ENCODE measurements at regions not wholly inside any gene's neighbourhood (a gene's known extent, or its start where the extent isn't known, plus 50 kb on each side); places are given as distances from the start of the nearest gene placed in this dataset.
A peak's percentile ranks its signal among the peaks of the same experiment; 100 is the strongest.
"Not testable (repeated sequence)": the region's sequence is repeated elsewhere in the genome, so short reads cannot be mapped to it uniquely, and the experiment has no call there.

DNA sequence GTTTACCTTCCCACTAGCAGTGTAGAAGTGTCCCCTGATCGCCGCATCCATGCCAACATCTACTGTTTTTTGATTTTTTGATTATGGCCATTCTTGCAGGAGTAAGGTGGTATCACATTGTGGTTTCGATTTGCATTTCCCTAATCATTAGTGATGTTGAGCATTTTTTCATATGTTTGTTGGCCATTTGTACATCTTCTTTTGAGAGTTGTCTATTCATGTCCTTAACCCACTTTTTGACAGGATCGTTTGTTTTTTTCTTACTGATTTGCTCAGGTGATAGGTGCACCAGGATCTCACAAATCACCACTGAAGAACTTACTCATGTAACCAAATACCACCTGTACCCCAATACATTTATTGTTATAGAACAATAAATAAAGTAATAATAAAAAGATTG, 114.5 kb downstream of the GATA6 start:
- not testable (repeated sequence) for DNase-seq

- DNase-seq = no peak
Observed at GRCh38 chr18:22283397-22283796, 114.0 kb downstream of the GATA6 start.

DNA sequence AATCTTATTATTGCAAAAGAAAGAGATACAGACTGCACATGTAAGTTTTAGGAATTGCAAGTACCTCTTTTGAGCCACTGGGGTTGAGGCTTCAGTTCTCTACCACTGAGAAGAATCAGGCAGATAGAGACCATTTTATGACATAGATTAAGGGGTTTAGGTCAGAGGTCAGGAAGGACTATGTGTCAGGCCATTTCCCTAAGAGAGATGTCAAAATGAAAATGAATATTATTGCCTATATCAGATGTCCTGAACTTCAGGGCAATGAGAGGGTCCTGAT, 113.7 kb downstream of the GATA6 start:
- no peak for DNase-seq

DNA sequence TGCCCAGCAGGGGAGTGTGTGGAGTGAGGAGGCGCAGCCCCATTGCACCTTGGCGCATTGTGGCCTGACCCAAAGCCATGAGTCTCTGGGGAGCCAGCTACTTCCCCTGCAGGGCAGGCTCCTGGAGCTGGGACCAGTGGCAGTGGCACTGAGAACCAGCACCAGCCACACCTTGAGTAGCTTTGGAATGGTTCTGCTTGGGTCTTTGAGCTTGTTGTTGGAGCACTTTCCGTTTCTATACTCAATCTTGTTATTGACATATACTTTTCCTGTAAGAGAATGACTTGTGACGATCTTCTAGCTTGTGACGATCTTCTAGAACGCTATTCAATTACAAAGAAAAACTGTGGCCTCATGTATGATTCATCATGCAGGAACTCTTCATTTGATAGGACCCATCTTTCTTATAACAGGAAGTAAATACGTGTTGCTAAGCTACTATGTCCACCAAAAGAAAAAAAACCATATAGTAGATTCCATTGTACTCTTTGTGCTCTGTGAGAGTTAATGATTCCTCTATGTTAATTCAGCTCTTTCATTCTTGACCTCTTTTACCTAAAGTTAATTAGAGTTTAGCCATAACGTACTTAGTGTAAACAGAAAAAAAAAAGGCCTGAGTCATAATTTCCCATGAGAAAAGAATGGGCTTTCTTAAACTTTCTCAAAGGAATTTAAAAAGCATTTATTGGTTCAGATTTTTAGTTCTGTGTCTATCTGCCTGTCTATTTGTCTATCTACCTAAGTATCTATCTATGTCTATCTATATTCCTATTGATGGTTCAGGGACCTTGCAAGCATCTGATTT, 113.1 kb downstream of the GATA6 start:
- DNase-seq = peak; percentile 4

- no peak for DNase-seq
Observed at GRCh38 chr18:22280453-22280750, 111.0 kb downstream of the GATA6 start.

- DNase-seq = no peak
Observed at GRCh38 chr18:22279741-22280452, 110.5 kb downstream of the GATA6 start.

DNA sequence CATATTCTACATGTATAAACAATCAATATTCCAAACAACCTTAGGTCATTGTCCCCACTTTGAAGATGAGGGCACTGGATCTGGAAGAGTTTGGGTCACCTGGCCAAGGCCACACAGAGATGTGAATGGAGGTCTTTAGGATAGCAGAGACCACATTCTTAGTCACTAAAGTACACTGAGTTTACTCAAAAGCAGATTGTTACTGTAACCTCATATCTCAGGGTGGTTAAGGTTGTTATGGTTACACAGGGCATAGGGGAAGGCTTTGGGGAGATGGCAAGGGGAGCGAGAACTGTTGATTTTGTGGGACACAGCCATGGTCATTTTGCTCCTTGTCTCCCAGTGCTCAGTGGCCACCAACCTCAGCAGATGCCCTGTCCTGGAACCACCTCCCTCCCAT, 109.4 kb downstream of the GATA6 start:
- DNase-seq = no peak

DNA sequence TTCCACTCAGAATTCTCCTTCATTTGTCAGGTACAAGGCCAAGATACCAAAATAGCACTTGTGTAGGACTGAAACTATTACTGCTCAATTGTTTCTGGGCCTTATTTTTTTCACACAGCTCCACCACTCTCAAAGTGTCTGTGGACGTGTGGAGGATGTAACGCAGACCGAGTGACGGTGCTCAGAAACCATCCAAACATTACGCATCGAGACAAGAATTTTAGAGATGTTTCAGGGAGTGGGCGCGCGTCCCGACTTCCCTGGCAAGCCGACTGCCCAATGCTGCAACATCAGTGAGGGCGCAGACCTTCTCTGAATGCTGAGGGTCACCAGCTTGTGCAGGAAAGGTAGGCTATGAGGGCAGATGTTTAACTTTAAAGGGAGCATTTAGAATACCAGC, 108.4 kb downstream of the GATA6 start:
- DNase-seq = no peak

GRCh38 chr18:22276334-22276713, 106.9 kb downstream of the GATA6 start:
- no peak for DNase-seq

DNA sequence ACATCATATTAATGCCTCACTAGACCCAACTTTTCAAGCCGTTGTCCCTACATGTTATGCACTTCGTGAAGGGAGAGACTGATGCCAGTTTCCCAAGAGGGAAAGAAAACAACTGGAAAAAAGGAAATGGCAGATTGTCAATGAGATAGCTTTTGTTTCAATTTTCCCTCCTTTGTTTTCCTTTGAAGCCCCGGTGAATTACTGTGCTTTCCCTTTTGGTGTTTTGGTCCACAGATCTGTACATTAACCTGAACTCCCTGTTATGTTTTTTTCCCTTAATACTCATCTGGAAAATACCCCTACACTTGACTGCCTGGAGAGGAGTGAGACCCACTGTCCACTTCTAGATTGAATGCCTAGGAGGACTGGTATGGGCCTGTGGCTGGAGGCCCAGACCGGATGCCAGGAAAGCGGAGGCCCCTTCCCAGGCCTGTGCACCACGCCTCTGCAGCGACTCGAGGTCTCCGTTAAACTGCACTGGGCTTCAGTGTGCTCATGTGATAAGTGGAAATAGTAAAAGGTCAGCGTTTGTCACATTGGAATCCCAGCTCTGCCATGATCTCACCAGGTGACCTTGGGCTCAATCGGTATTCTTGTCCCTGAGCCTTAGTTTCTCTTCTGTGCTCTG, 106.4 kb downstream of the GATA6 start:
- no peak for DNase-seq

- DNase-seq = no peak
Observed at GRCh38 chr18:22273101-22274039, 104.0 kb downstream of the GATA6 start.

DNA sequence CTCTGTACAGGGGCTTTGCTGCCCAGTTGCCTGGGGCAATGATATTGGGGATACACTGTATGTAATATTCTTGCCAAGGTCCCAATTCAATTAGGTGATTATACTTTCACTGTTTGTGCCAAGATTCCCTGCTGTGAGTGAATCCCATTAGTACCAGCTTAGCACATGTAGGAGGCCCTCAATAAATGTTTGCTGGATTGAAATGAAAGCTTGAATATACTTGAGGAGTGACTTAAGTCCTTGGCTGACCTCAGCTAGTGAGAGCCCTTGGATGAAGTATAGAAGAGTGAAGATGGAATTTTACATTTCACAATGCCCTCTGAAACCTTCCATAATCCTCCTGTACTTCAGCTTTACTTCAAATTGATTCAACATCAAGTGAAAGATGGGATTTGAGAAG, 102.9 kb downstream of the GATA6 start:
- DNase-seq = no peak

- DNase-seq = no peak
Observed at GRCh38 chr18:22271030-22271429, 101.6 kb downstream of the GATA6 start.

DNA sequence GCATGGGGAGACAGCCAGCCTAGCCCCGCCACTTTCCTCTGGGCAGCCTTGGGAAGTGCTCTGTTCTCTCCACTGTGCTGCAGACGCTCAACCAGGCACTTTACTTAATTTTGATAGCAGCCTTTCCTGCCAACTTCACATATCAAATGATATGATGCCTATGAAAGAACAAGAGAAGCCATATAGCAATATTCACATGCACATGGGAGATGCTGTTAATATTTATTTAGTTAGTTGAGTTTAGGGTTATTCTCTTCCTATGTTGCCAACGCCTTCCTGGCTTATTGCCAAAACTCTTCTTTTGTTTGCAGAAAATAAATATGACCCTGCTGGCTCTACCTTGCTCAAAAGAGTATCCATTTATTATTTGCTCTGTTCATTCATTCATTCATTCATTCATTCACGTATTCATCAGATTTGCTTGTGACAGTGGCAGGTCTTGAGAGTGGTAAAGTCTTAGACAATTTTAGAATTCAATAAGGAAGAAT, 99.3 kb downstream of the GATA6 start:
- no peak for DNase-seq

DNA sequence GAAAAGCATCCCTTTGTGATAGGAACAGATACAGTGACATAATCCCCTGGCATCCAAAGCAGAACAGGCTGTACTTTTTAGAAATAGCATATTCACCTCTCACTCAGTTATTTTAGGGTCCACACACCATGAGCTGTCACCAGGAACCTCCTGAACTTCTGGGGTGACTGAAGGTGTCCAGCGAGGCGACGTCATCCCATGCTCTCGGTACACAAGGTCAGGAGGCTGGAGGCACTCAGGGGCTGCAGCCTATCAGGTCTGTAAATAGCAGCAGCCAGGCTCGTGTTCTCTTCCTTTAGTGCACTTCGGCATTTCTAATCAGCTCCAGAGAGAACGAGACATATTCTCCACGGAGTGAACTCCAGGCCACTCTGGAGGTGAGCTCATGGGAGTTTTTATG, 98.3 kb downstream of the GATA6 start:
- DNase-seq = no peak

- DNase-seq = no peak
Observed at GRCh38 chr18:22267225-22267624, 97.8 kb downstream of the GATA6 start.

DNA sequence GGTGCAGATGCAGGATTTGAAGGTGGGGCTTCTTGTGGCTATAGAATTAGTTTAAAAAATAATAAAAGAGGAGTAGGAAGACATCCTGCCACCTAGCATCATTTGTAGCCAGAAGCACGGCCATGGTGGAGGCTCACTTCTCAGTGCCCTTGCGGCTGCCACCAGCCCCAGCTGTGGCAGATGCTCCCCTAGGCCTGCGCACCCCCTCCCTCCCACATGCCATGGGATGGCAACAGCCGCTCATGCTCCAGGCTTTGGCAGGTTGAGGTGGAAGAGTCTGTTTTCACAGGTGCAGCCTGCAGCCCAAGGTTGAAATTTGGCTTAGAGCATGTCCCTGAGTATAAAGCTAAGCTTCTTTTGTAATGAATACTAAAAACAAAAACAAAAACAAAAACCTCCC, 96.4 kb downstream of the GATA6 start:
- DNase-seq = no peak

- DNase-seq = no peak
Observed at GRCh38 chr18:22260208-22260820, 90.9 kb downstream of the GATA6 start.

GRCh38 chr18:22257022-22257543, 87.7 kb downstream of the GATA6 start:
- DNase-seq = no peak

GRCh38 chr18:22254088-22254487, 84.7 kb downstream of the GATA6 start:
- DNase-seq = no peak

DNA sequence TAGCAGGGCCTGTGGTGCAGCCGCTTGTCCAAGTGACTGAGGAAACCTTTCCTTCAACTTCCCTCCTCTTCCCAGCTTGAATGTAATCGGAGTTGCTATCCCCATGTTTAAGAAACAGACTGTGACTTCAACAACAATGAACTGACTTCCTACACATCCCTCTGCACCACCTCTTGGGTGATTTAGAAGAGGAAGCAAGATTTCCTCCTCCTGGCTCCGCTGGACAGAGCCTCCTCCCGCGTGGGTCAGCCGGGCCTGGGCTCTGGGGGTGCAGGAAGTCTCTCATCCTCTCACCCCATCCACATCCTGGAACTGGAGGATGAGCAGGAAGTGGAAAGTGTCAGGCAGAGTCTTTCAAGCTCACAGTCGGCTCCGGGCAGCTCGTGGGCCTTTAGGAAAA, 84.3 kb downstream of the GATA6 start:
- DNase-seq = no peak

- no peak for DNase-seq
Observed at GRCh38 chr18:22253156-22253555, 83.8 kb downstream of the GATA6 start.
